Body of pancreas (tissue), 4 donors: ENCODE measurements at regions not wholly inside any gene's neighbourhood (a gene's known extent, or its start where the extent isn't known, plus 50 kb on each side); places are given as distances from the start of the nearest gene placed in this dataset.
"Not testable (repeated sequence)": the region's sequence is repeated elsewhere in the genome, so short reads cannot be mapped to it uniquely, and the experiment has no call there.

Source experiments
- ATAC-seq: fragments of 150-250 bp; one replicate; pipeline ENCODE4 v1.9.1; 2016
- DNase-seq, 4 donors: peaks; one replicate each; pipeline ENCODE4 v3.0.0-alpha.2; 2019
- H3K27ac ChIP-seq, 4 donors: fragments of 200-600 bp; sonication (generic); 1 replicate in 3 of 4; 2 replicates in 1 of 4; pipeline versions ENCODE4 v1.5.1 to v1.6.1; 2016 to 2019; ENCODE audit warnings: mild to moderate bottlenecking in 1 of 4, mixed read lengths in 1 of 4, moderate library complexity in 1 of 4
- H3K27me3 ChIP-seq, 2 donors: fragments of 200-600 bp; sonication (generic); one replicate each; pipeline ENCODE4 v1.6.0; 2016; ENCODE audit warnings: mild to moderate bottlenecking in 1 of 2
- H3K36me3 ChIP-seq, 2 donors: fragments of 200-600 bp; sonication (generic); replicated peaks in 1 of 2; 2 replicates each; pipeline ENCODE4 v1.5.1; 2016; ENCODE audit warnings: low read depth in 2 of 2; ENCODE audit not compliant: insufficient read depth in 1 of 2
- H3K4me1 ChIP-seq: fragments of 200-600 bp; sonication (generic); one replicate; pipeline ENCODE4 v1.6.0; 2016
- H3K4me3 ChIP-seq, 2 donors: fragments of 200-600 bp; sonication (generic); 1 replicate in 1 of 2; 2 replicates in 1 of 2; pipeline ENCODE4 v1.5.1; 2016 to 2019
- H3K9me3 ChIP-seq, 3 donors: fragments of 200-600 bp; sonication (generic); 1 replicate in 2 of 3; 2 replicates in 1 of 3; pipeline ENCODE4 v1.5.1; 2016
- CTCF ChIP-seq, 7 experiments: fragments of 450-650 bp in 4 of 7; fragments of 200-600 bp in 3 of 7; sonication (generic) in 3 of 7; IDR thresholded peaks; one replicate each; pipeline ENCODE4 v1.5.1; 2016 to 2019; ENCODE audit warnings: antibody characterized with exemption in 7 of 7
- POLR2A ChIP-seq, 3 donors: fragments of 450-650 bp; IDR thresholded peaks; one replicate each; pipeline ENCODE4 v1.6.1; 2016; ENCODE audit warnings: antibody characterized with exemption in 3 of 3, mild to moderate bottlenecking in 2 of 3
- WGBS, 2 donors: methylation state at CpG; one replicate each; pipeline ENCODE4 v1.1.5; 2017; 5-methylcytosine and 5-hydroxymethylcytosine counted together
- intact Hi-C: fragments of 100-400 bp; cut with DNase I; formaldehyde crosslinking; loops from one replicate; pipeline ENCODE4 v1.15.1; 2023

GRCh38 chr3:159741281-159741680 is 247.4 kb upstream of the IL12A start:
- no peaks in the 10 kb centered on the region for H3K36me3 ChIP-seq
- H3K4me1 ChIP-seq, result no peaks in the 10 kb centered on the region
- no peak overlapping the region for H3K4me3 ChIP-seq
- no peaks in the 10 kb centered on the region for H3K27me3 ChIP-seq
- WGBS, 2 donors, result 78 to 82% methylated on average over 1 of the region's 1 CpG
- no peak for ATAC-seq
- intact Hi-C loops, result no loop called here
- no peaks in the 10 kb centered on the region for H3K9me3 ChIP-seq
- no peak overlapping the region for H3K27ac ChIP-seq
- no peak for TF ChIP-seq CTCF (IDR thresholded peaks at IDR 0.05)
- no peak for TF ChIP-seq POLR2A (IDR thresholded peaks at IDR 0.05)
- DNase-seq, result no peak

DNA sequence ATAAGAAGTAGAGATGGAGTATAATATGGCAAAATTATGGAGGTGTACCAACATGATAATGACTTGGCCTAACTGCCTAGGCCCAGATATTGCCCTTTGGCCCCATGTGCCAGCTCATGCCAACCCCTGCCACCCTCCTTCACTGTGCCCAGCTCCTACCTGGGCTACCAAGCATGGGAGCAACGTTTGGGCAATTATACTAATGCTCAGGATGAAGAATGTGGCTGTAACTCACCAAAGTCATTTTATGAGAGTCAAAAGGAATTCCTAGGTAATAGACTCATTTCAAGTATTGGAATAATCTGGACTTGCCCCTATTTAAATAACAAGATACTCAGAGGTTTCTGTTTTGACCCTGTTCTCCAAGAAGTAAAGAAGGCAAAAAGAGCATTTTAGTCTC is 240.2 kb upstream of the IL12A start:
- Histone ChIP-seq H3K9me3 (no peaks in the 10 kb centered on the region), H3K36me3 (no peaks in the 10 kb centered on the region), H3K27me3 (no peaks in the 10 kb centered on the region), H3K4me1 (no peaks in the 10 kb centered on the region), H3K27ac (no peak overlapping the region), H3K4me3 (no peak overlapping the region)
- ATAC-seq, result no peak
- intact Hi-C loops, result no loop called here
- DNase-seq, result no peak
- no peak for TF ChIP-seq CTCF (IDR thresholded peaks at IDR 0.05)
- WGBS, 2 donors, result 17 to 20% methylated on average over 1 of the region's 1 CpG

- TF ChIP-seq POLR2A (IDR thresholded peaks at IDR 0.05) (no peak), CTCF (IDR thresholded peaks at IDR 0.05) (no peak)
- 20 to 42% methylated on average over 4 of the region's 4 CpGs for WGBS, 2 donors
- intact Hi-C loops, result no loop called here
- no peaks in the 10 kb centered on the region for H3K9me3 ChIP-seq
- H3K4me1 ChIP-seq, result no peaks in the 10 kb centered on the region
- H3K27ac ChIP-seq, result no peak overlapping the region
- ATAC-seq, result no peak
- H3K36me3 ChIP-seq, result no peaks in the 10 kb centered on the region
- DNase-seq, result no peak
- no peaks in the 10 kb centered on the region for H3K27me3 ChIP-seq
- H3K4me3 ChIP-seq, result no peak overlapping the region
Measured at GRCh38 chr3:159749406-159749805, 239.2 kb upstream of the IL12A start.

- H3K27me3 ChIP-seq, result no peaks in the 10 kb centered on the region
- intact Hi-C loops, result no loop called here
- no peak overlapping the region for H3K4me3 ChIP-seq
- TF ChIP-seq CTCF (IDR thresholded peaks at IDR 0.05), result no peak
- TF ChIP-seq POLR2A (IDR thresholded peaks at IDR 0.05), result no peak
- no peaks in the 10 kb centered on the region for H3K4me1 ChIP-seq
- H3K27ac ChIP-seq, result no peak overlapping the region
- ATAC-seq (no peak), DNase-seq (no peak)
- no peaks in the 10 kb centered on the region for H3K36me3 ChIP-seq
- no peaks in the 10 kb centered on the region for H3K9me3 ChIP-seq
Measured at GRCh38 chr3:159751146-159751545, 237.5 kb upstream of the IL12A start.

DNA sequence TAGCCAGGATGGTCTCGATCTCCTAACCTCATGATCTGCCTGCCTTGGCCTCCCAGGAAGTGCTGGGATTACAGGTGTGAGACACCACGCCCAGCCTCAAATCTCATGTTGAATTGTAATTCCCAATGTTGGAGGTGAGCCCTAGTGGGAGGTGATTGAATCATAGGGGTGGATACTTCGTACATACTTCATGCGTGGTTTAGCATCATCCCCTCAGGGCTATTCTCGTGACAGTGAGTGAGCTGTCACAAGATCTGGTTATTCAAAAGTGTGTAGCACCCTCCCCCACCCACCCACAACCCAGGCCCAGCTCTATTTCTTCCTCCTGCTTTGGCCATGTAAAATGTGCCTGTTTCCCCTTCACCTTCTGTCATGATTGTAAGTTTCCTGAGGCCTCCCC is 236.9 kb upstream of the IL12A start:
- H3K27ac ChIP-seq, result no peak overlapping the region
- no peaks in the 10 kb centered on the region for H3K36me3 ChIP-seq
- H3K27me3 ChIP-seq, result no peaks in the 10 kb centered on the region
- H3K4me1 ChIP-seq, result no peaks in the 10 kb centered on the region
- 76 to 81% methylated on average over 5 of the region's 5 CpGs for WGBS, 2 donors
- intact Hi-C loops, result no loop called here
- H3K9me3 ChIP-seq, result no peaks in the 10 kb centered on the region
- no peak overlapping the region for H3K4me3 ChIP-seq
- ATAC-seq, result no peak
- TF ChIP-seq CTCF (IDR thresholded peaks at IDR 0.05) (no peak), POLR2A (IDR thresholded peaks at IDR 0.05) (no peak)
- DNase-seq, result no peak

DNA sequence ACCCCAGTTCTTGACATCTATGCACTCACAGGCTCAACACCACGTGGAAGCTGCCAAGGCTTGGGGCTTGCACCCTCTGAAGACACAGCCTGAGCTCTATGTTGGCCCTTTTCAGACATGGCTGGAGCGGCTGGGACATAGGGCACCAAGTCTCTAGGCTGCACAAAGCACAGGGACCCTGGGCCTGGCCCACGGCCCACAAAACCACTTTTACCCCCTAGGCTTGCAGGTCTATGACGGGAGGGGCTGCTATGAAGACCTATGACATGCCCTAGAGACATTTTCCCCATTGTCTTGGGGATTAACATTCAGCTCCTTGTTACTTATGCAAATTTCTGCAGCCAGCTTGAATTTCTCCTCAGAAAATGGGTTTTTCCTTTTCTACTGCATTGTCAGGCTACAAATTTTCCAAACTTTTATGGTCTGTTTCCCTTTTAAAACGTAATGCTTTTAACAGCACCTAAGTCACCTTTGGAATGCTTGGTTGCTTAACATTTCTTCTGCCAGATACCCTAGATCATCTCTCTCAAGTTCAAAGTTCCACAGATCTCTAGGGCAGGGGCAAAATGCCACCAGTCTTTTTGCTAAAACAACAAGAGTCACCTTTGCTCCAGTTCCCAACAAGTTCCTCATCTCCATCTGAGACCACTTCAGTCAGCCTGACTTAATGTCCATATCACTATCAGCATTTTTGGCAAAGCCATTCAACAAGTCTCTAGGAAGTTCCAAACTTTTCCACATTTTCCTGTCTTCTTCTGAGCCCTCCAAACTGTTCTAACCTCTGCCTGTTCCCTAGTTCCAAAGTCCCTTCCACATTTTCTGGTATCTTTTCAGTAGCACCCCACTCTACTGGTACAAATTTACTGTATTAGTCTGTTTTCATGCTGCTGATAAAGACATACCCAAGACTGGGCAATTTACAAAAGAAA is 232.1 kb upstream of the IL12A start:
- ATAC-seq, intact Hi-C loops, H3K4me3 ChIP-seq, H3K27me3 ChIP-seq, H3K4me1 ChIP-seq, DNase-seq, H3K36me3 ChIP-seq, H3K9me3 ChIP-seq, H3K27ac ChIP-seq: not testable (repeated sequence)
- WGBS, 2 donors, result 63 to 75% methylated on average over 4 to 5 of the region's 5 CpGs
